Mesothelial cell of epicardium (in vitro differentiated cells): ENCODE measurements at regions not wholly inside any gene's neighbourhood (a gene's known extent, or its start where the extent isn't known, plus 50 kb on each side); places are given as distances from the start of the nearest gene placed in this dataset.
"Not testable (repeated sequence)": the region's sequence is repeated elsewhere in the genome, so short reads cannot be mapped to it uniquely, and the experiment has no call there.

Experiments used
- DNase-seq, 2 experiments: peaks; one replicate each; pipeline ENCODE4 v3.0.0; 2021; ENCODE audit warnings: low spot score in 2 of 2; ENCODE audit not compliant: unreplicated experiment in 2 of 2
- H3K27ac Mint-ChIP-seq: 2 replicates; pipeline ENCODE4 v1.8.0; 2021; ENCODE audit warnings: mixed read lengths
- H3K27me3 Mint-ChIP-seq: 2 replicates; pipeline ENCODE4 v1.8.0; 2021; ENCODE audit warnings: low read depth, mixed read lengths
- H3K36me3 Mint-ChIP-seq: 2 replicates; pipeline ENCODE4 v1.8.0; 2021; ENCODE audit warnings: mixed read lengths
- H3K4me1 Mint-ChIP-seq: 2 replicates; pipeline ENCODE4 v1.8.0; 2021; ENCODE audit warnings: mixed read lengths
- H3K4me3 Mint-ChIP-seq: 2 replicates; pipeline ENCODE4 v1.8.0; 2021; ENCODE audit warnings: mild to moderate bottlenecking, moderate library complexity, mixed read lengths
- H3K9me3 Mint-ChIP-seq: 2 replicates; pipeline ENCODE4 v1.8.0; 2021; ENCODE audit warnings: mixed read lengths
- CTCF ChIP-seq: fragments of 200-600 bp; sonication (generic); IDR thresholded peaks from one replicate; pipeline ENCODE4 v1.5.0; 2021; ENCODE audit warnings: antibody characterized with exemption; ENCODE audit not compliant: unreplicated experiment

DNA sequence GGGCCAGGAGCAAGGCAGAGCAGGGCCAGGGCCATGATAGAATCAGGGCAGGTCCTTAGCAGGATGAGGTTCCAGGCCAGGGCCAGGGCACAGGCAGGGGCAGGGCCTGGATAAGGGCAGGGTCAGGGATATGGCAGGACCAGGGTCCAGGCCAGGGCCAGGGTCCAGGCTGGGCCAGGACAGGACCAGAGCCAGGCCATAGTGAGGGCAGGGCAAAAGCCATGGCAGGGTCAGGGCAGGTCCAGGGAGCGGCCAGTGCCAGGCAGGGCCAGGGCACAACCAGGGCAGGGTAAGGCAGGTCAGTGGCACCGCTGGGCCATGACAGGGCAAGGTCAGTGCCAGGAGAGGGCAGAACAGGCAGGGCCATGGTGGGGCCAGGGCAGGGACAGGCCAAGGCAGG is 152.2 kb downstream of the LIPI start:
- peaks cover 3% of the 10 kb centered on the region for H3K36me3 Mint-ChIP-seq
- no peak overlapping the region for H3K4me3 Mint-ChIP-seq
- no peak overlapping the region for H3K27ac Mint-ChIP-seq
- DNase-seq, result no peak
- no peak for TF ChIP-seq CTCF
- peaks cover 6% of the 10 kb centered on the region for H3K9me3 Mint-ChIP-seq
- H3K4me1 Mint-ChIP-seq, result no peaks in the 10 kb centered on the region
- no peaks in the 10 kb centered on the region for H3K27me3 Mint-ChIP-seq

- not testable (repeated sequence) for H3K4me1 Mint-ChIP-seq
Observed at GRCh38 chr21:14057841-14058481, 152.8 kb downstream of the LIPI start.

GRCh38 chr21:14057313-14057712 is 153.4 kb downstream of the LIPI start:
- H3K36me3 Mint-ChIP-seq, result peaks cover 2% of the 10 kb centered on the region
- H3K27ac Mint-ChIP-seq, result no peak overlapping the region
- no peak overlapping the region for H3K4me3 Mint-ChIP-seq
- no peak for TF ChIP-seq CTCF
- DNase-seq, result no peak
- no peaks in the 10 kb centered on the region for H3K4me1 Mint-ChIP-seq
- H3K9me3 Mint-ChIP-seq, result peaks cover 14% of the 10 kb centered on the region
- no peaks in the 10 kb centered on the region for H3K27me3 Mint-ChIP-seq

More at GRCh38 chr21:14057841-14058481, 152.8 kb downstream of the LIPI start:
- H3K27me3 Mint-ChIP-seq, H3K4me3 Mint-ChIP-seq, H3K36me3 Mint-ChIP-seq, H3K9me3 Mint-ChIP-seq, H3K27ac Mint-ChIP-seq, DNase-seq: not testable (repeated sequence)

GRCh38 chr21:14056771-14057191 is 154.0 kb downstream of the LIPI start:
- Mint-ChIP-seq H3K4me1 (no peaks in the 10 kb centered on the region), H3K4me3 (no peak overlapping the region), H3K27me3 (no peaks in the 10 kb centered on the region), H3K36me3 (no peaks in the 10 kb centered on the region), H3K27ac (no peak overlapping the region), H3K9me3 (peaks cover 16% of the 10 kb centered on the region)
- TF ChIP-seq CTCF, result no peak
- DNase-seq, result no peak

DNA sequence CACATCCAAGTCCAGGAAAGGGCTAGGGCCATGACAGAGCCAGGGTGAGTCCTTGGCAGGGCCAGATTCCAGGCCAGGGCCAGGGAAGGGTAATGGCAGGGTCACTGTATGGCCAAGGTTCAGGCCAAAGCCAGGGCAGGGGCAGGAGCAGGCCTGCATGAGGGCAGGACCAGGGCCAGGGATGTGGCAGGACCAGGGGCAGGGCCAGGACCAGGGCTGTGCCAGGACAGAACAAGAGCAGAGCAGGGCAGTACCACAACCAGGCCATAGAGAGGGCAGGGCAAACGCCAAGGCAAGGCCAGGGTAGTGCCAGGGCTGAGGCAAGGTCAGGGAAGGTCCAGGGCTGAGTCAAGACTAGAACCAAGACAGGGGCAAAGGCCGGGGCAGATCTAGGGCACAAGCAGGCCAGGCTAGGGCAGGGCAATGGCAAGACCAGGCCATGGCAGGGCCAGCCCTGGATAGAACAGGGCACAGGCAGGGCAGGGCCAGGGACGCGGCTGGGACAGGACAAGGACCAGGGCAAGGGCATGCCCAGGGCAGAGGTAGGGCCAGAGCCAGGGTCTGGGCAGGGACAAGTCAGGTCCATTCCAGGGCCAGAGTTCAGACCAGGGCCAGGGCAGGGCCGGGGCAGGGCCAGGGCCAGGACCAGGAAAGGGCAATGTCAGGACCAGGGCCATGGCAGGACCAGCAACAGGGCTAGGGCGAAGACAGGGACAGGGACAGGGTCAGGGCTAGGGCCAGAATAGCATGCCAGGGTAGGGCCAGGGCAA is 154.8 kb downstream of the LIPI start:
- not testable (repeated sequence) for DNase-seq, H3K27me3 Mint-ChIP-seq, H3K27ac Mint-ChIP-seq, H3K36me3 Mint-ChIP-seq, H3K4me3 Mint-ChIP-seq, H3K4me1 Mint-ChIP-seq
- H3K9me3 Mint-ChIP-seq, result peaks cover 16% of the 10 kb centered on the region

- no peak for TF ChIP-seq CTCF
- peaks cover 25% of the 10 kb centered on the region for H3K9me3 Mint-ChIP-seq
- no peak for DNase-seq
- no peaks in the 10 kb centered on the region for H3K4me1 Mint-ChIP-seq
- H3K36me3 Mint-ChIP-seq, result no peaks in the 10 kb centered on the region
- H3K27ac Mint-ChIP-seq, result no peak overlapping the region
- H3K4me3 Mint-ChIP-seq, result no peak overlapping the region
- no peaks in the 10 kb centered on the region for H3K27me3 Mint-ChIP-seq
Observed at GRCh38 chr21:14054682-14055081, 156.1 kb downstream of the LIPI start.
